ENCODE measurements at regions not wholly inside any gene's neighbourhood (a gene's known extent, or its start where the extent isn't known, plus 50 kb on each side); places are given as distances from the start of the nearest gene placed in this dataset.
"Not testable (repeated sequence)": the region's sequence is repeated elsewhere in the genome, so short reads cannot be mapped to it uniquely, and the experiment has no call there.

GRCh38 chr20:18876394-18876793, 62.8 kb downstream of the SCP2D1 start:
- DNase-seq (ENCODE audit: low read depth in 2 of 3, low spot score in 1 of 3) = not testable (repeated sequence)

- no peak for DNase-seq (ENCODE audit: low read depth in 2 of 3, low spot score in 1 of 3)
Measured at GRCh38 chr20:18879262-18879661, 65.7 kb downstream of the SCP2D1 start.

- DNase-seq (ENCODE audit: low read depth in 2 of 3, low spot score in 1 of 3) = no peak
Measured at GRCh38 chr20:18886756-18887155, 73.2 kb downstream of the SCP2D1 start.

- no peak for DNase-seq (ENCODE audit: low read depth in 2 of 3, low spot score in 1 of 3)
Measured at GRCh38 chr20:18901980-18902737, 88.6 kb downstream of the SCP2D1 start.

- DNase-seq (ENCODE audit: low read depth in 2 of 3, low spot score in 1 of 3) = no peak
Measured at GRCh38 chr20:18904192-18904591, 90.6 kb downstream of the SCP2D1 start.

GRCh38 chr20:18904624-18905023, 91.0 kb downstream of the SCP2D1 start:
- no peak for DNase-seq (ENCODE audit: low read depth in 2 of 3, low spot score in 1 of 3)

- DNase-seq (ENCODE audit: low read depth in 2 of 3, low spot score in 1 of 3) = no peak
Measured at GRCh38 chr20:18906046-18906445, 92.5 kb downstream of the SCP2D1 start.

- no peak for DNase-seq (ENCODE audit: low read depth in 2 of 3, low spot score in 1 of 3)
Measured at GRCh38 chr20:18907353-18907752, 93.8 kb downstream of the SCP2D1 start.

- no peak for DNase-seq (ENCODE audit: low read depth in 2 of 3, low spot score in 1 of 3)
Measured at GRCh38 chr20:18908109-18908508, 94.5 kb downstream of the SCP2D1 start.

GRCh38 chr20:18909254-18909653, 95.7 kb downstream of the SCP2D1 start:
- DNase-seq (ENCODE audit: low read depth in 2 of 3, low spot score in 1 of 3) = no peak

- DNase-seq (ENCODE audit: low read depth in 2 of 3, low spot score in 1 of 3) = no peak
Measured at GRCh38 chr20:18913701-18914100, 100.1 kb downstream of the SCP2D1 start.

GRCh38 chr20:18914796-18915195, 101.2 kb downstream of the SCP2D1 start:
- no peak for DNase-seq (ENCODE audit: low read depth in 2 of 3, low spot score in 1 of 3)

GRCh38 chr20:18916886-18917750, 103.5 kb downstream of the SCP2D1 start:
- no peak for DNase-seq (ENCODE audit: low read depth in 2 of 3, low spot score in 1 of 3)

GRCh38 chr20:18919996-18920395, 106.4 kb downstream of the SCP2D1 start:
- DNase-seq (ENCODE audit: low read depth in 2 of 3, low spot score in 1 of 3) = no peak

- DNase-seq (ENCODE audit: low read depth in 2 of 3, low spot score in 1 of 3) = no peak
Measured at GRCh38 chr20:18921291-18921690, 107.7 kb downstream of the SCP2D1 start.

GRCh38 chr20:18922251-18922650, 108.7 kb downstream of the SCP2D1 start:
- no peak for DNase-seq (ENCODE audit: low read depth in 2 of 3, low spot score in 1 of 3)

GRCh38 chr20:18922898-18923297, 109.3 kb downstream of the SCP2D1 start:
- no peak for DNase-seq (ENCODE audit: low read depth in 2 of 3, low spot score in 1 of 3)

GRCh38 chr20:18926965-18927364, 113.4 kb downstream of the SCP2D1 start:
- no peak for DNase-seq (ENCODE audit: low read depth in 2 of 3, low spot score in 1 of 3)

- no peak for DNase-seq (ENCODE audit: low read depth in 2 of 3, low spot score in 1 of 3)
Measured at GRCh38 chr20:18928626-18929025, 115.0 kb downstream of the SCP2D1 start.

- DNase-seq (ENCODE audit: low read depth in 2 of 3, low spot score in 1 of 3) = no peak
Measured at GRCh38 chr20:18929800-18930199, 116.2 kb downstream of the SCP2D1 start.

GRCh38 chr20:18943542-18943941, 130.0 kb downstream of the SCP2D1 start:
- DNase-seq (ENCODE audit: low read depth in 2 of 3, low spot score in 1 of 3) = no peak

GRCh38 chr20:18956890-18957289, 143.3 kb downstream of the SCP2D1 start:
- DNase-seq (ENCODE audit: low read depth in 2 of 3, low spot score in 1 of 3) = no peak
